ENCODE measurements at regions not wholly inside any gene's neighbourhood (a gene's known extent, or its start where the extent isn't known, plus 50 kb on each side); places are given as distances from the start of the nearest gene placed in this dataset.

DNA sequence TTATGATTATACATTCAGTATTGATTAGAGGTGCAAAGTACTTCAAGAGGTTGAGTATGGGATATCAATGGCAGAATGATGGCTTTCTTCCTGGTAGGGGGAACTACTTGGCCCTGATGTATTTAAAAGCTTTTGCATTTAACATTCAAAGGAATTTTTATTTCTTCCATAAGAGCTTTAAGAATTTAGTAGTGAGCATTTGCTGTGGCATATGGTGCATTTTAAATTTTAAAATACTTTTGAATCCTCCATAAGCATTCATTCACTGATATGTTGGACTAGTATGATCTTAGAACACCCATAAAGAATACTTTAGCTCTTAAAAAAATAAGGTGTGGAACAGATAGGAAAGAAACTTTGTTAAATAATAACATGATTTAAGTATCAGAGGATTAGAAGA, 191.9 kb upstream of the PPP1R3A start:
- H3K4me2 ChIP-seq, result no peak overlapping the region
- no peak overlapping the region for H2AFZ ChIP-seq (ENCODE audit: low read depth)
- H3F3A ChIP-seq (replicated peaks; ENCODE audit: insufficient read depth), result no peaks in the 10 kb centered on the region
- no peaks in the 10 kb centered on the region for H4K20me1 ChIP-seq (ENCODE audit: insufficient read depth)
- H3K9ac ChIP-seq, result no peak overlapping the region
- DNase-seq, result no peak
- H3K27ac ChIP-seq (ENCODE audit: low read depth in 2 of 2, low read length in 1 of 2), result no peak overlapping the region
- H3K9me3 ChIP-seq, result no peaks in the 10 kb centered on the region
- no peaks in the 10 kb centered on the region for H3K36me3 ChIP-seq (replicated peaks in 1 of 2; ENCODE audit: control insufficient read depth in 1 of 2, insufficient read depth in 2 of 2, low read length in 1 of 2)
- H3K4me3 ChIP-seq (ENCODE audit: low read depth in 2 of 2, low read length in 1 of 2), result no peak overlapping the region
- no peaks in the 10 kb centered on the region for H3K27me3 ChIP-seq (ENCODE audit: insufficient read depth)
- ChIA-PET POLR2A (no interaction called here), CTCF (no interaction called here)
- H3K4me1 ChIP-seq (ENCODE audit: control insufficient read depth in 1 of 2, insufficient read depth in 2 of 2, low read depth in 1 of 2, low read length in 1 of 2), result no peaks in the 10 kb centered on the region
- no peaks in the 10 kb centered on the region for H3K9me2 ChIP-seq
- no peaks in the 10 kb centered on the region for H3K79me2 ChIP-seq (ENCODE audit: insufficient read depth)
- TF ChIP-seq GABPA (IDR thresholded peaks at IDR 0.05; ENCODE audit: low read depth), result no peak

DNA sequence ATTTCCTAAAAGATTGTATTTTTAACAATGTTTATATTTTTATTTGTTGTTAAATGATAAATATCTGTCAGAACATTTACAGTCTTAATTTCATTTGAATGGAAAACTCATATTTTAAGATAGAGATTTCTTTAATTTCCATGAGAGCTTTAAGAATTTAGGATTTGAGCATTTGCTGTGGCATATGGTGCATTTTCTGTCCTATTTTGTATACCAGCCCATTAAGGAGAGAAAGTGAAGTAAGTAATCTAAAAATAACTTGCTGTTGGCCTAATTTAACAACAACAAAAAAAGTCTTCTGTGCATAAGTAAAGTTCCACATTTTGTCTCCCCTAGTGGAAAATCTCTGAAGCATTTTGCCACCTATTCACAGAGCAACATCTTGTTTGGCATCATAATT, 190.9 kb upstream of the PPP1R3A start:
- Histone ChIP-seq H3K79me2 (ENCODE audit: insufficient read depth) (no peaks in the 10 kb centered on the region), H3K4me2 (no peak overlapping the region), H3K9ac (no peak overlapping the region), H3F3A (replicated peaks; ENCODE audit: insufficient read depth) (no peaks in the 10 kb centered on the region), H2AFZ (ENCODE audit: low read depth) (no peak overlapping the region), H3K36me3 (replicated peaks in 1 of 2; ENCODE audit: control insufficient read depth in 1 of 2, insufficient read depth in 2 of 2, low read length in 1 of 2) (no peaks in the 10 kb centered on the region), H3K9me2 (no peaks in the 10 kb centered on the region), H3K27me3 (ENCODE audit: insufficient read depth) (no peaks in the 10 kb centered on the region), H3K4me3 (ENCODE audit: low read depth in 2 of 2, low read length in 1 of 2) (no peak overlapping the region), H3K4me1 (ENCODE audit: control insufficient read depth in 1 of 2, insufficient read depth in 2 of 2, low read depth in 1 of 2, low read length in 1 of 2) (no peaks in the 10 kb centered on the region), H3K27ac (ENCODE audit: low read depth in 2 of 2, low read length in 1 of 2) (no peak overlapping the region), H3K9me3 (no peaks in the 10 kb centered on the region), H4K20me1 (ENCODE audit: insufficient read depth) (no peaks in the 10 kb centered on the region)
- CTCF ChIA-PET, result no interaction called here
- no peak for DNase-seq
- no peak for TF ChIP-seq TCF12 (IDR thresholded peaks at IDR 0.05)
- TF ChIP-seq, protein P1, sequence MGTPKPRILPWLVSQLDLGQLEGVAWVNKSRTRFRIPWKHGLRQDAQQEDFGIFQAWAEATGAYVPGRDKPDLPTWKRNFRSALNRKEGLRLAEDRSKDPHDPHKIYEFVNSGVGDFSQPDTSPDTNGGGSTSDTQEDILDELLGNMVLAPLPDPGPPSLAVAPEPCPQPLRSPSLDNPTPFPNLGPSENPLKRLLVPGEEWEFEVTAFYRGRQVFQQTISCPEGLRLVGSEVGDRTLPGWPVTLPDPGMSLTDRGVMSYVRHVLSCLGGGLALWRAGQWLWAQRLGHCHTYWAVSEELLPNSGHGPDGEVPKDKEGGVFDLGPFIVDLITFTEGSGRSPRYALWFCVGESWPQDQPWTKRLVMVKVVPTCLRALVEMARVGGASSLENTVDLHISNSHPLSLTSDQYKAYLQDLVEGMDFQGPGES (IDR thresholded peaks at IDR 0.05; ENCODE audit: low read depth, low read length), result no peak
- no peak for TF ChIP-seq TEAD4 (IDR thresholded peaks at IDR 0.05; ENCODE audit: borderline replicate concordance, insufficient read depth)
- TF ChIP-seq NFIC (IDR thresholded peaks at IDR 0.05; ENCODE audit: borderline replicate concordance), result no peak
- TF ChIP-seq FOXM1 (IDR thresholded peaks at IDR 0.05; ENCODE audit: low read depth), result no peak
- TF ChIP-seq GABPA (IDR thresholded peaks at IDR 0.05; ENCODE audit: low read depth), result no peak
- no peak for TF ChIP-seq SIN3A (IDR thresholded peaks at IDR 0.05; ENCODE audit: borderline replicate concordance, low read depth, low read length)
- no peak for TF ChIP-seq YY1 (IDR thresholded peaks at IDR 0.05; ENCODE audit: low read depth)
- TF ChIP-seq EP300 (IDR thresholded peaks at IDR 0.05; ENCODE audit: borderline replicate concordance in 1 of 2, low read depth in 1 of 2, low read length in 1 of 2), result no peak
- POLR2A ChIA-PET, result no interaction called here

- Histone ChIP-seq H3K9me3 (no peaks in the 10 kb centered on the region), H3F3A (replicated peaks; ENCODE audit: insufficient read depth) (no peaks in the 10 kb centered on the region), H3K79me2 (ENCODE audit: insufficient read depth) (no peaks in the 10 kb centered on the region), H3K27me3 (ENCODE audit: insufficient read depth) (no peaks in the 10 kb centered on the region), H3K27ac (ENCODE audit: low read depth in 2 of 2, low read length in 1 of 2) (no peak overlapping the region), H3K36me3 (replicated peaks in 1 of 2; ENCODE audit: control insufficient read depth in 1 of 2, insufficient read depth in 2 of 2, low read length in 1 of 2) (no peaks in the 10 kb centered on the region), H3K9ac (no peak overlapping the region), H3K4me3 (ENCODE audit: low read depth in 2 of 2, low read length in 1 of 2) (no peak overlapping the region), H3K4me1 (ENCODE audit: control insufficient read depth in 1 of 2, insufficient read depth in 2 of 2, low read depth in 1 of 2, low read length in 1 of 2) (no peaks in the 10 kb centered on the region), H3K9me2 (no peaks in the 10 kb centered on the region), H2AFZ (ENCODE audit: low read depth) (no peak overlapping the region), H3K4me2 (no peak overlapping the region), H4K20me1 (ENCODE audit: insufficient read depth) (no peaks in the 10 kb centered on the region)
- POLR2A ChIA-PET, result no interaction called here
- 5% methylated on average over 1 of the region's 1 CpG for WGBS (ENCODE audit: low lambda C conversion rate)
- CTCF ChIA-PET, result no interaction called here
- no peak for DNase-seq
- no peak for TF ChIP-seq ELF1 (IDR thresholded peaks at IDR 0.05)
- no peak for TF ChIP-seq YY1 (IDR thresholded peaks at IDR 0.05; ENCODE audit: low read depth)
- no peak for TF ChIP-seq NFIC (IDR thresholded peaks at IDR 0.05; ENCODE audit: borderline replicate concordance)
- no peak for TF ChIP-seq FOSL2 (IDR thresholded peaks at IDR 0.05; ENCODE audit: borderline replicate concordance, low read depth)
- TF ChIP-seq SIN3A (IDR thresholded peaks at IDR 0.05; ENCODE audit: borderline replicate concordance, low read depth, low read length), result no peak
- no peak for TF ChIP-seq RXRA (IDR thresholded peaks at IDR 0.05; ENCODE audit: borderline replicate concordance, low read depth)
- TF ChIP-seq NRF1 (IDR thresholded peaks at IDR 0.05; ENCODE audit: low read depth, low read length), result no peak
- TF ChIP-seq RFX5 (IDR thresholded peaks at IDR 0.05; ENCODE audit: low read length), result no peak
- TF ChIP-seq JUND (IDR thresholded peaks at IDR 0.05), result no peak
- TF ChIP-seq POLR2AphosphoS5 (IDR thresholded peaks at IDR 0.05; ENCODE audit: low read depth, low read length), result no peak
- TF ChIP-seq USF1 (IDR thresholded peaks at IDR 0.05; ENCODE audit: borderline replicate concordance, low read depth), result no peak
- TF ChIP-seq MEF2A (IDR thresholded peaks at IDR 0.05; ENCODE audit: borderline replicate concordance, low read depth), result no peak
- TF ChIP-seq RCOR1 (IDR thresholded peaks at IDR 0.05; ENCODE audit: low read length), result no peak
- TF ChIP-seq TCF12 (IDR thresholded peaks at IDR 0.05), result no peak
- TF ChIP-seq USF2 (IDR thresholded peaks at IDR 0.05; ENCODE audit: borderline replicate concordance, low read depth, low read length), result no peak
- TF ChIP-seq, protein P1 (IDR thresholded peaks at IDR 0.05; ENCODE audit: low read depth, low read length), result no peak
Measured at GRCh38 chr7:114109304-114109703, 190.5 kb upstream of the PPP1R3A start.

Data from SK-N-SH (cell line).